Limb (tissue), 2 donors: ENCODE measurements at regions not wholly inside any gene's neighbourhood (a gene's known extent, or its start where the extent isn't known, plus 50 kb on each side); places are given as distances from the start of the nearest gene placed in this dataset.
"Not testable (repeated sequence)": the region's sequence is repeated elsewhere in the genome, so short reads cannot be mapped to it uniquely, and the experiment has no call there.

Experiments
- DNase-seq, 2 donors: peaks; one replicate each; pipeline ENCODE4 v3.0.0-alpha.2; 2016; ENCODE audit errors: extremely low spot score in 2 of 2

DNA sequence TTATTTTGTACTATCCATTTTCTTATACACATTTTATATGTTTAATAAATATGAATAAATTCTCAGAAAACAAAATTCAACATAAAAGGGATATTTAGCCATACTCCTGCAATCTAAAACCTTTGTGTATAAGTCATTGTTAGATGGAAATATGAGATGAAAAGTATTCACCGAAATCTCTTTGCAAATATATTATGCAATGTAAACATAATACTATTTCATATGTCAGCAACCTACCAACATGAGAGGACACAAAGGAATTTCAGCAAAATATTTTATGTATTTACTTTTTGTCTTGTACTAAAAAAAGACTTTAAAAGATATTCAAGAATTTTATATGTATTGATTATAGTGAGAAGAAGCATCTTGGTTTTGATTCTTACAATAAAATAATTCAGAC is 1623.4 kb downstream of the EFNA5 start:
- no peak for DNase-seq

GRCh38 chr5:106032069-106032468 is 1638.7 kb downstream of the EFNA5 start:
- DNase-seq, result not testable (repeated sequence)

DNA sequence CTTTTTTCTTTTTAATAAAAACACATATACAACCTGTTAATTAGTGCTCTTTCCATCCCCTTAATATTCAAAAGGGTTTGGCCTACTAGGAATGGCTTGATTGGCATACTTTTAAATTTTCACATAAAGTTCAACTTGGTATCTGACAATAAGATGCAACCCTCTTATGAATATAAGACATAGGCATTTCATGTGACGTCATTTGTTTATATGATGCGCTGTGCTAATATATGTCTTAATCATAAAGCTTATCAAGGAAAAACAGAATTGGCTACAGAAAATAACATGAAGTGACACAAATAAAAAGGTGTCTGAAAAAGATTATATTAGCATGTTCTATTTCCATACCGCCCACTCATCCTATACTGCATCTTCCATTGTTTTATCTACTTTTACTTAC is 1642.4 kb downstream of the EFNA5 start:
- no peak for DNase-seq

GRCh38 chr5:106020894-106021293 is 1649.8 kb downstream of the EFNA5 start:
- no peak for DNase-seq

DNA sequence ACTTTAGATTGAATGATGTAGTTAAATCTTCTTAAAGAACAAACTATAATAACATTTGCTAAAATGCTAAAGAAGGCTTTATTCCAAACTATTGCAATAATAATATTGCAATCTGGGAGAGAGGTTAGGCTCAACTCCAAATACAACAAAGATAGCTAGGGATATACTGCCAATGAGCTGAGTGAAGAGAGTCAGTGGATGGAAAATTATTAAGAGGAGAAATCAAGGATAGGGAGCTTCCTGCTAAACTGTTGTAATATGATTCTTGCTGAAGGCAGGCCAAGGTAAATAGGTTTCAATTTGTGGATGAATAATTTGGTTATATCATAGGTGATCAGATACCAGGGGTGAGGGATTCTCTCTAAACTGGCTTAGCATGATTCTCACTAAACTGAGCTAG is 1651.5 kb downstream of the EFNA5 start:
- peak in 1 of 2 donors; percentile 23 for DNase-seq

DNA sequence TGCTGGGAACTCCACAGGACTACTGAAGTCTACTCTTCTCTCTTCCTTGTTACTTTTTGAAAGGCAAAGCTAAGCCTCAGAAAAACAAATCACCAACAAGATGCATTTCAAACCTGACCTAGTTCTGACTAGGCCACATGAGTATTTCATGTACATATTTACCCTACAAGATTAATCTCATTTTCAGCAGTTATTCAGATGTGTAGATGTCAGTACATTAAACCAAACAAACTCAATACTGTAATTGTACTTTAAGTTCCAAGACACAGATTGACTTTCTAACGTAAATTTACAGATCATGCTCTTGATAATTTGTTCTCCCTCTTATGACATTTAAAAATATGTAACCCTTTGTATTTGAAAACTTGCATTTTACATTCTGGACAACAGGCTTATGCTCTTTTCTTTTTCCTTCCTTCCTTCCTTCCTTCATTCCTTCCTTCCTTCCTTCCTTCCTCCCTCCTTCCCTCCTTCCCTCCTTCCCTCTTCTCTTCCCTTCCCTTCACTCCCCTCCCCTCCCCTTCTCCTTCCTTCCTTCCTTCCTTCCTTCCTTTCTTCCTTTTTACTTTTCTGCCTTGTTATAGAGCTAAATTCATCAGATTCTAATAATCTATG is 1653.4 kb downstream of the EFNA5 start:
- no peak for DNase-seq

- no peak for DNase-seq
Measured at GRCh38 chr5:106014262-106014661, 1656.5 kb downstream of the EFNA5 start.

- DNase-seq, result no peak
Measured at GRCh38 chr5:106006242-106006641, 1664.5 kb downstream of the EFNA5 start.

GRCh38 chr5:105998991-105999390 is 1671.7 kb downstream of the EFNA5 start:
- not testable (repeated sequence) for DNase-seq

DNA sequence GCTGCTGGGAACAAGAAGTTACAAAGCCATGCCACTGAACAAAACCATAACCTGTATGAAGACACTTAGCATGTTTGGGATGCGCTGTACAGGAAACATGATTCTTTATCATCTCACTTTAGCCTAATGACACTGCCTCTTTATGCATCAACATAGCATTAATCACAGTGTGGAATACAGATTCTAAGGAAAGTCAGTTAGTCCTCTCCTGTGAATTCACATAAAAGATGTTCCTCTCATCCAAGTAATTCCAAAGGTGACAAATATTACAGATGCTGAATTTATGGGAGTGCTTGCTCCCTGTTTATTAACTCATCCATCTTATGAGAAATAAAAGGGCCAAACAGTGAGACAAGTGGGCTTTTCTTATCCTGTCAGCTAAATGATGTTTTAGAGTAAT is 1677.7 kb downstream of the EFNA5 start:
- no peak for DNase-seq

DNA sequence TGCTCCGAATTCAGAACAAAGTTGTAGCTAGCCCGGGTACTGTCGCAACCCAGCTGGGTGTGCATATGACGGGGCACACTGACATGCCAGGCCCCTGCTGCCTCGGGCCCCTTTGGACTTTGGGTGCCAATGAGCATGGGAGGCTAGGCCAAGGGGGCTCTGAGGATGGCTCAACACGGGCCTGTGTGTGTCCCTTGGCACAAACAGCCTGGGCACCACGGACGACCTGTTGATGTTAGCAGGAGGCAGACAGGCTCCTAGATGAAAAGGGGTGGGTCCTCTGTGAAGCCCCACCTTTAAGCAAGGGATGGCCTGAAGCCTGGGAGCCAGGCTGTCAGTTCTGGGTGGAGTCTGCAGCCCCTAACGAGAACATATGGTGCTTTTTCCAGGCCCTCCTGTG is 1688.2 kb downstream of the EFNA5 start:
- DNase-seq, result no peak

DNA sequence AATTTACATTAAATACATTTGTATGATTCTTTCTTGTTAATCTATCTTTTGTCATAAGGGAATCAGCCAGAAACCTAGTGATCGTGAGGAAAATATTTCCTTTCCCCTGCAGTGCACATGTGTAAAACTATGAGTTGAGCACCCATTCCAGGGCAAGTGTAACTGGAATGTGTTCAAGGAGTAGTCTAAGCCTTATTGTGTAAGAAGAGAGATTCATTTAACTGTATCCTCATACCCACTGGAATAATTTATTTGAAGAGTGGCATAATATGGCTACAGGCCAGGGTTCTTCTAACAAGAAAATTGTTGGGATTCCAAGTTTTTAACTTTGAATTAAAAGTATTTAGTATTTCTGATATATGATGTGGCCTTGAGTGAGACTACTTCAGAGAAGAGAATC is 1692.7 kb downstream of the EFNA5 start:
- no peak for DNase-seq

DNA sequence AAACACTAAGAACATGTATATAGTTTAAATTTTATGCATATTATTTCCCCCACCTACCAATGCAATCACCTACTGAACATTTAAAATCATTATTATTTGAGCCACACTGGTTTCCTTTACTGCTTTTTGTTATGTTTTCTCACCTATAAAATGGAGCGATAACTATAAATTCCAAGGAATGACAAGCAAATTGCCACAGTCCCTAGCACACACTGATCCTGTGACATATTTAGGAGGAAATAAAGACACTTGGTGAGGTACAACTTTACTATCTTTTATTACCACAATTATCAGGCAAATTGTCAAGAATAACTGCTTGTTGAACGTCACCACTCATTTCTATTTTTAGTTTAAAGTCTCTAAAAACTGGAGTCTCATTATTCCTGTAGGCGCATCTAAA is 1693.6 kb downstream of the EFNA5 start:
- no peak for DNase-seq

GRCh38 chr5:105970919-105971318 is 1699.8 kb downstream of the EFNA5 start:
- DNase-seq, result no peak

DNA sequence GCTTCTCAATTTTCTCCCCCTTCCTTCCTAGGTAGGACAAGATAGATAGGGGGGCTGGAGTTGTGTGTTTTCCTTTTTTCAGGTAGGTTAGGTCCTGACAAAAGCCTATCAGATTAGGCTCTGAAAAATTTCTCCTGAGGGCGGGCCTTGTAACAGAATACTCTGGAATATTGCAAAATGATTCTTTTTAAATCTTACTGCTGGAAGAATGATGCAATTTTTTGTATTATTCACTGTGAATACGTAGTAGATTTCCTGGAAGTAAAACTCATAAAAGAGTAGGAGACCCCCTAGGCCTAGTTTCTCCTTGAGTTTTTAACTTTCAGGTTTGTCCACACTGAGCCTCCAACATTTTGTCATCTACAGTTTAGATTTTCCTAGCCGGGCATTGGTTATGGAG is 1701.8 kb downstream of the EFNA5 start:
- no peak for DNase-seq

DNA sequence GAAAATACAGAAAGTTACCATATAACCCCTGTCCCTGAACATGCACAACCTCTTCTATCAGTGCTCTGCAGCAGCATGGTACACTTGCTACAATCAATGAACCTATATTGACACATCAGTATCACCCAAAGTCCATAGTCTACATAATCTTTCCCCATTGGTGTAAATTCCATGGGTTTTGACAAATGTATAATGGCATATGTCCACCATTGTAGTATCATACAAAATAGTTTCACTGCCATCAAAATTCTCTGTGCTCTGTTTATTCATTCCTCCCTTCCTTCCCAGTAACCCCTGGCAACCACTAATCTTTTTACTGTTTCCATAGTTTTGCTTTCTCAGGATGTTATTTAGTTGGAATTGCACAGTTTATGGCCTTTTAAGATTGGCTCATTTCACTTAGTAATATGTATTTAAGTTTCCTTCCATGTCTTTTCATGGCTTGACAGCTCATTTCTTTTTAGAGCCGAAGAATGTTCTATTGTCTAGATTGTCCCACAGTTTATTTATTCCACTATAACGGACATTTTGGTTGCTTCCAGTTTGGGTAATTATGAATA is 1707.0 kb downstream of the EFNA5 start:
- DNase-seq, result no peak

GRCh38 chr5:105961572-105961971 is 1709.2 kb downstream of the EFNA5 start:
- DNase-seq, result no peak

- DNase-seq, result no peak
Measured at GRCh38 chr5:105956456-105957196, 1714.1 kb downstream of the EFNA5 start.

- DNase-seq, result no peak
Measured at GRCh38 chr5:105954341-105954740, 1716.4 kb downstream of the EFNA5 start.

DNA sequence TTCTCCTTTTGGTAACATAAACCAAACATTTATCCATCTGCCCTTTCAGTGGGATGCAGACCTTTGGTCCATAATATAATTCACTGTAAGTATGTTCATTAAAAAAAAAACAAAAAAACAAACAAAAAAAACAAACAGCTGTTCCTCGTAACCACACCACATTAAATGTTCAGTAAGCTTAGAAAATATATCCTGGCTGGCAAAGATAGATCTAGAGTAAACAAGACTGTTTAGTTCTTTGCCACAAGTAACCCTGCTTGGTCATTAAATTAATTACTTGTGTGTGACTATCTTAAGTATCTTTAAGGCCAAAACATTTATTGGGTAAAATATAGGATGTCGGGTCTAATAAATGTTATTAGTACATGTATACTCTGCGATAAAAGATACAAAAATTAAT is 1717.1 kb downstream of the EFNA5 start:
- no peak for DNase-seq

GRCh38 chr5:105952875-105953274 is 1717.9 kb downstream of the EFNA5 start:
- DNase-seq, result peak in 1 of 2 donors; percentile 67

DNA sequence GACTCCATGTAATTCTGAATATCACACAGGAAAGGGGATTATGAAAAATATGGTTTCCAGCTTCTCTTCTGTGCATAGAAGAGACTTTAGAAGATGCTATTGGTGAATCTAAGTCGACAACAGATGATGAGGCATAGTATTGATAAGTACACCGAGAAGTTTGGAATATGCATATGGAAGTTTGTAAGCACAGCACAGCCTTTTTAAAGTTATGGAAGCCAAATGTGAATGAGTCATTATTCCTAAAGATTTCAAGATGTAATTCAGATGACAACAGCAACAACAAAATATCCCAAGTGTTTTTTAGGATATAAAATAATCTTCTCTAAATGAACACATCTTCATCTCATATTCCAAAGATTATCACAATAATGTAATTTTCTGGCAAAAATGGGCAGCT is 1723.3 kb downstream of the EFNA5 start:
- DNase-seq, result no peak
